Right atrium auricular region (tissue), 2 donors: ENCODE measurements at regions not wholly inside any gene's neighbourhood (a gene's known extent, or its start where the extent isn't known, plus 50 kb on each side); places are given as distances from the start of the nearest gene placed in this dataset.
A peak's percentile ranks its signal among the peaks of the same experiment; 100 is the strongest.

Source experiments
- DNase-seq: peaks from one replicate; pipeline ENCODE4 v3.0.0-alpha.2; 2019; ENCODE audit warnings: low spot score
- H3K27ac ChIP-seq, 2 donors: fragments of 200-600 bp; sonication (generic); 1 replicate in 1 of 2; 2 replicates in 1 of 2; pipeline ENCODE4 v1.5.1; 2016 to 2019
- H3K27me3 ChIP-seq, 2 donors: fragments of 200-600 bp; sonication (generic); one replicate each; pipeline versions ENCODE4 v1.5.1 to v1.6.0; 2017 to 2019
- H3K36me3 ChIP-seq: fragments of 200-600 bp; sonication (generic); one replicate; pipeline ENCODE4 v1.5.1; 2016
- H3K4me1 ChIP-seq, 2 donors: fragments of 200-600 bp; sonication (generic); one replicate each; pipeline versions ENCODE4 v1.5.1 to v1.6.0; 2017 to 2019
- H3K4me3 ChIP-seq, 2 donors: fragments of 200-600 bp; sonication (generic); 1 replicate in 1 of 2; 2 replicates in 1 of 2; pipeline ENCODE4 v1.5.1; 2017 to 2019; ENCODE audit warnings: mild to moderate bottlenecking in 1 of 2, moderate library complexity in 1 of 2
- H3K9me3 ChIP-seq, 2 donors: fragments of 200-600 bp; sonication (generic); one replicate each; pipeline ENCODE4 v1.5.1; 2019
- TF ChIP-seq, protein P1 (sequence below), 2 donors: fragments of 200-600 bp; sonication (generic); IDR thresholded peaks; one replicate each; pipeline ENCODE4 v1.5.1; 2019; ENCODE audit warnings: antibody characterized with exemption in 2 of 2

DNA sequence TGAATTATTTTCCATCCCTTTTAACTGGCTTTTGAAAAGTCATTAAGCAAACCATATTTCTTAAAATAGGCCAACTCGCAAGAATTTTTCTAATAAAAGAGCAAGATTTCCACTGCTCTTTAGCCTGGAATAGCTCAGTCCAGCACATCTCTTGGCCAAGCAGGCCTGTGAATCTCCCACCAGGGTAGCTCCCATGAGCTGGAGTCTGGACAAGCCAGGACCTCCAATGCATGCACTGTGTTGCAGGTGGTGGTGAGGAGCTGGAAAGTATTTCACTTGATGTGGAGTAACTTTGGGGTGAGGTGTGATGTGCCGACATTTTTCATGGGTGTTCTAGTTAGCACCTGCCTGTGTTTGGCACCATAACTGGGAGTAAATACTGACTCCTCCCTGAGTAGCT is 117.3 kb upstream of the TBX20 start:
- H3K27me3 ChIP-seq: no peaks in the 10 kb centered on the region
- no peak for DNase-seq
- TF ChIP-seq, protein P1, sequence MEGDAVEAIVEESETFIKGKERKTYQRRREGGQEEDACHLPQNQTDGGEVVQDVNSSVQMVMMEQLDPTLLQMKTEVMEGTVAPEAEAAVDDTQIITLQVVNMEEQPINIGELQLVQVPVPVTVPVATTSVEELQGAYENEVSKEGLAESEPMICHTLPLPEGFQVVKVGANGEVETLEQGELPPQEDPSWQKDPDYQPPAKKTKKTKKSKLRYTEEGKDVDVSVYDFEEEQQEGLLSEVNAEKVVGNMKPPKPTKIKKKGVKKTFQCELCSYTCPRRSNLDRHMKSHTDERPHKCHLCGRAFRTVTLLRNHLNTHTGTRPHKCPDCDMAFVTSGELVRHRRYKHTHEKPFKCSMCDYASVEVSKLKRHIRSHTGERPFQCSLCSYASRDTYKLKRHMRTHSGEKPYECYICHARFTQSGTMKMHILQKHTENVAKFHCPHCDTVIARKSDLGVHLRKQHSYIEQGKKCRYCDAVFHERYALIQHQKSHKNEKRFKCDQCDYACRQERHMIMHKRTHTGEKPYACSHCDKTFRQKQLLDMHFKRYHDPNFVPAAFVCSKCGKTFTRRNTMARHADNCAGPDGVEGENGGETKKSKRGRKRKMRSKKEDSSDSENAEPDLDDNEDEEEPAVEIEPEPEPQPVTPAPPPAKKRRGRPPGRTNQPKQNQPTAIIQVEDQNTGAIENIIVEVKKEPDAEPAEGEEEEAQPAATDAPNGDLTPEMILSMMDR (IDR thresholded peaks at IDR 0.05): no peak
- H3K9me3 ChIP-seq: no peaks in the 10 kb centered on the region
- peaks cover 0 to 3% of the 10 kb centered on the region in 2 donors for H3K4me1 ChIP-seq
- no peaks in the 10 kb centered on the region for H3K36me3 ChIP-seq
- H3K27ac ChIP-seq: no peak overlapping the region
- no peak overlapping the region for H3K4me3 ChIP-seq

DNA sequence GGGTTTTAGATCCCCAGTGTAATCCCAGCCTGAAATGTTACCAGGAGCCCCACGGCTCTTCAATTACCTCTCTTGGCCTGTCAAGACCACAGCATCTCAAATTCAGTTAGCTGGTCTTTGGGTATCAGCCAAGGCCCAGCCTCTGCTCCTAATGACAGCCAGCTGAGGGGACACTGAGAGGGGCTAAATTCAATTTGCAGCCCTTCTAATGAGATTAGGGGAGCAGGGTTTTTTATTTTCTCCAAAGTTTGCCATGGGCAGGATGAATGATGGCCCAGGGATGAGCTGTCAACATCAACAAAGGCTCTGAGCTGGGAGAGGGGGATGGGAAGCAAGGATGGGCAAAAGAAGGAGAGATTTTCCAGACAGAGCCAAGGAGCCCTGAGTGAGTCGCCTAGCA is 116.8 kb upstream of the TBX20 start:
- no peak overlapping the region for H3K4me3 ChIP-seq
- H3K4me1 ChIP-seq: peaks cover 0 to 3% of the 10 kb centered on the region in 2 donors
- no peak overlapping the region for H3K27ac ChIP-seq
- H3K27me3 ChIP-seq: no peaks in the 10 kb centered on the region
- H3K36me3 ChIP-seq: no peaks in the 10 kb centered on the region
- no peaks in the 10 kb centered on the region for H3K9me3 ChIP-seq
- no peak for DNase-seq
- TF ChIP-seq, protein P1 (IDR thresholded peaks at IDR 0.05): no peak

DNA sequence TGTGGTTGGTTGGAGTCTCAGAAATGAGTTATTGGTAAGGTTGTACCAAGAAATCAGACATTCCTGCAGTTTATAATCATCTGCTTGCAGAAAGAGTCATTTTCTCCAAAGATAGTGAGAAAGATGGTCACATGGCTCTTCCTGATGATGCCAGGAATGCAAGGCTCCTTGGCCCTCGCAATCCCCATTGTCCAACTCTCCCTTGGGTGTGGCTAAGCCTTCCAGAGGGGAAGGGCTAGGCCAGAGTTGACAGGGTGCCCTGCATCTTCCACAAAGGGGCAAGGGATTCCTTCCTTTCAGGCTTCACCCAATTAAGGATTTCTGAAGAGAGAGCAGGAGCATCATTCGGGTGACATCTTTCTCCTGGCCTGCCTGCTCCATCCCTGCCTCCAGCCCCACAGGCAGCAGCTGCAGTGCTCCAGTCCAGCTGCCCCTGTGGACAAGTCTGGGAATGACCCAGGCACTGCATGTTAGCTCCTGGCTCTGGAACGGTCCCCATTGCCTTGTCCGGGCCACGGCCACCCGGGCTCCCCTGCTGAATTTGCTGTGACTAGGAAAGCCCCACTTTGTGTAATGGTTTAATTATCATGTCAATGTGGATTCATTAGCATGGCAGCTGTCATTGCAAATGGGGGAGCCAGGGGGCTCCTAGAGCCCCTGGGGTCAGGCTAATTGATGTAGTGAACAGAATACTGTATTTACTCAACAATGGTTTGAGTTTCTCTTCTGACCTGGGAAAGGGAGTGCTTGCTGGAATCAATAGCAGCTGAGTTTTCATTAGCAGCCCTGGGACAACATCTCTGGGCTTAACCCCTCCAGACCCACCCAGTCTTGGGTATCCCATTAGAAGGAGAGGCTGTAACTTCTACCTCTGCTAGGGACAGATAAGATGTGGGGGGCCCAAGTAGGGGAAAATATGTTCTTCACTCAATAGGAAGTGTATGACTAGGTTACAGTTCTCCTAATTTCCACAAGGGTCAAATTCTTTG is 112.6 kb upstream of the TBX20 start:
- Histone ChIP-seq H3K36me3 (no peaks in the 10 kb centered on the region), H3K27ac (no peak overlapping the region), H3K4me3 (no peak overlapping the region), H3K4me1 (peaks cover 0 to 3% of the 10 kb centered on the region in 2 donors), H3K27me3 (no peaks in the 10 kb centered on the region), H3K9me3 (no peaks in the 10 kb centered on the region)
- peak; percentile 58 for DNase-seq
- TF ChIP-seq, protein P1 (IDR thresholded peaks at IDR 0.05): no peak

DNA sequence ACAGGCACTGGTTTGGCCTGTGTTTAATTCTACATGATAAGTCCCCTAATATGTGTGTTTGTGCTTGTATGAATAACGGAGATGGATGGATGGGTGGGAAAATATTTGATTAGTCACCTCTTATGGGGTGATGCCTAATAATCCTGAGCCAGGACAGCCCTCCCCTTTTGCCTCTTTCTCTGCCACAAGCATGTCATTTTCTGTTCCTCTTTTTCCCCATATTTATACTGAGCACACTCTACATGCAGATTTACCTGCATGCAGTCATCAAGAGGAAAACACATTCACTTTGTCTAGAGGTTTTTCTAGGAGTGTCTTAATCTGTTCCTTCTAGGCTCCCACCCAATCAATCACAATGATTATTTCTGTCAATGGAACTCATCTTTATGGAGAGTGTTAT is 111.6 kb upstream of the TBX20 start:
- no peak for DNase-seq
- H3K4me3 ChIP-seq: no peak overlapping the region

DNA sequence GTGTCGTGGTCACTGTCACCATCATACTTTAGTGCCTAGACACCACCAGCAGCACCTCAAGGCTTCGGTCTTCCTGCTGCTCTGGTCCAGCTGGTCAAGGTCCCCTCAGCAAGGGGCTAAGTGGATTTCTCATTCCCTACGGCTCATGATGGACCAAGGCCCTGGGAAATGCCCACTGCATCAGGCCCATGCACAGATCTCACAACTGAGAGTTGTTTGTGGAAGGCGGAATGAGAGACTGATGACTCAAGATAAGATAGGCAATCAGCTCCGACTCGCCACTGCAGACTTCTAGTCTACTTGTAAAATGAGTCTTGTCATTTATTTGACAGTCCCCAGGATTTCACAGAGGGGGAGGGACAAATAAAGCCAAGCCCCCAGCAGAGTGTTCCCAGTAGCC is 108.4 kb upstream of the TBX20 start:
- Histone ChIP-seq H3K27ac (no peak overlapping the region), H3K36me3 (no peaks in the 10 kb centered on the region), H3K4me3 (no peak overlapping the region), H3K27me3 (no peaks in the 10 kb centered on the region), H3K9me3 (peaks cover 0 to 9% of the 10 kb centered on the region in 2 donors), H3K4me1 (peaks cover 0 to 3% of the 10 kb centered on the region in 2 donors)
- TF ChIP-seq, protein P1 (IDR thresholded peaks at IDR 0.05): no peak
- DNase-seq: peak; percentile 40

More for the DNA sequence above, 111.6 kb upstream of the TBX20 start:
- TF ChIP-seq, protein P1 (IDR thresholded peaks at IDR 0.05): no peak
- Histone ChIP-seq H3K27ac (no peak overlapping the region), H3K27me3 (no peaks in the 10 kb centered on the region), H3K4me1 (peaks cover 0 to 3% of the 10 kb centered on the region in 2 donors), H3K9me3 (no peaks in the 10 kb centered on the region), H3K36me3 (no peaks in the 10 kb centered on the region)
